K562 (cell line): ENCODE measurements at regions not wholly inside any gene's neighbourhood (a gene's known extent, or its start where the extent isn't known, plus 50 kb on each side); places are given as distances from the start of the nearest gene placed in this dataset.

Experiments
- ATAC-seq: fragments of 200-7000 bp; cut with Tn5 transposase; 3 replicates; pipeline ENCODE4 v1.9.1; 2020; ENCODE audit warnings: moderate library complexity
- BruUV-seq: library from RNA; stranded (reverse); fragments of 400-500 nt; replicated peaks from 2 replicates; lab custom pipeline; 2021; lab: Mats Ljungman, UMichigan
- CTCF ChIA-PET: fragments of 300-600 bp; formaldehyde crosslinking; extraction: SDS; loops from one replicate; lab custom pipeline; 2021; ENCODE audit warnings: low intra/inter-chr PET ratio; lab: Yijun Ruan, JAX
- POLR2A ChIA-PET: fragments of 300-600, 350-650 bp; sonication (Branson Sonifier 250); formaldehyde crosslinking; extraction: SDS; loops from one replicate; lab custom pipeline; 2021; ENCODE audit warnings: antibody characterized with exemption, inconsistent platforms; lab: Yijun Ruan, JAX
- DNase-seq, 4 experiments: peaks; one replicate each; pipeline versions ENCODE4 v3.0.0 to v3.0.0-alpha.2; 2011 to 2018; ENCODE audit warnings: low spot score in 3 of 4, mixed read lengths in 3 of 4; ENCODE audit errors: extremely low read depth in 1 of 4
- FAIRE-seq: peaks from 2 replicates; lab custom pipeline; 2011; peaks lifted over from hg19 to GRCh38; lab: Jason Lieb, UNC
- H2AFZ ChIP-seq: 2 replicates; pipeline ENCODE4 v1.6.0; 2011; ENCODE audit warnings: low read depth, low read length, control low read depth, inconsistent platforms
- H3K27ac ChIP-seq: fragments of 200-600 bp; 3 replicates; pipeline ENCODE4 v1.8.0; 2011; ENCODE audit warnings: low read depth, mild to moderate bottlenecking, control low read depth, inconsistent platforms, low read length, moderate library complexity, mixed read lengths; ENCODE audit errors: extremely low read depth
- H3K27me3 ChIP-seq, 2 experiments: fragments of 300-600 bp in 1 of 2; 2 replicates in 1 of 2; 3 replicates in 1 of 2; pipeline versions ENCODE4 v1.6.0 to v1.8.0; 2011; ENCODE audit warnings: inconsistent platforms in 2 of 2, low read length in 2 of 2, mild to moderate bottlenecking in 1 of 2, mixed read lengths in 1 of 2, moderate library complexity in 1 of 2; ENCODE audit not compliant: control insufficient read depth in 2 of 2, insufficient read depth in 2 of 2
- H3K36me3 ChIP-seq: fragments of 300-600 bp; 3 replicates; pipeline ENCODE4 v1.8.0; 2011; ENCODE audit warnings: mild to moderate bottlenecking, low read length, inconsistent platforms; ENCODE audit not compliant: control insufficient read depth, insufficient read depth
- H3K4me1 ChIP-seq, 2 experiments: fragments of 200-600 bp in 1 of 2; replicated peaks in 1 of 2; 2 replicates in 1 of 2; 3 replicates in 1 of 2; pipeline versions ENCODE4 v1.5.1 to v1.8.0; 2011; ENCODE audit warnings: inconsistent platforms in 2 of 2, low read length in 2 of 2, mild to moderate bottlenecking in 1 of 2, mixed read lengths in 1 of 2, moderate library complexity in 1 of 2; ENCODE audit not compliant: control insufficient read depth in 2 of 2, insufficient read depth in 2 of 2
- H3K4me2 ChIP-seq: 2 replicates; pipeline ENCODE4 v1.6.1; 2011; ENCODE audit warnings: low read length, control low read depth, inconsistent platforms, mixed read lengths; ENCODE audit not compliant: insufficient read depth
- H3K4me3 ChIP-seq: fragments of 200-600 bp; sonication (generic), shearing (Covaris generic); 2 replicates; pipeline ENCODE4 v1.5.1; 2016; ENCODE audit warnings: control low read depth, inconsistent platforms
- H3K79me2 ChIP-seq: fragments of 200-600 bp; 3 replicates; pipeline ENCODE4 v1.8.0; 2011; ENCODE audit warnings: low read length, inconsistent platforms; ENCODE audit not compliant: control insufficient read depth, insufficient read depth
- H3K9ac ChIP-seq, 2 experiments: 2 replicates each; pipeline versions ENCODE4 v1.6.0 to v1.6.1; 2011; ENCODE audit warnings: low read depth in 2 of 2, low read length in 2 of 2, control low read depth in 1 of 2, inconsistent platforms in 1 of 2, mild to moderate bottlenecking in 1 of 2, mixed read lengths in 1 of 2; ENCODE audit not compliant: insufficient read depth in 1 of 2
- H3K9me1 ChIP-seq: one replicate; pipeline ENCODE4 v1.6.0; 2011; ENCODE audit warnings: inconsistent platforms, mild to moderate bottlenecking, low read length, moderate library complexity; ENCODE audit not compliant: control insufficient read depth, insufficient read depth
- H3K9me3 ChIP-seq: replicated peaks from 2 replicates; pipeline ENCODE4 v1.5.1; 2011; ENCODE audit warnings: low read depth, low read length, inconsistent platforms; ENCODE audit not compliant: control insufficient read depth, insufficient read depth
- H4K20me1 ChIP-seq: replicated peaks from 2 replicates; pipeline ENCODE4 v1.6.1; 2011; ENCODE audit warnings: low read length, inconsistent platforms, mixed read lengths; ENCODE audit not compliant: control insufficient read depth, insufficient read depth
- BRD9 ChIP-seq: fragments of 450-650 bp; IDR thresholded peaks from 2 replicates; pipeline ENCODE4 v1.6.1; 2018; ENCODE audit warnings: low read depth; ENCODE audit not compliant: partially characterized antibody
- E2F3 ChIP-seq: fragments of 250-450 bp; sonication (Bioruptor Pico); IDR thresholded peaks from 2 replicates; pipeline ENCODE4 v1.4.0; 2020; ENCODE audit warnings: mild to moderate bottlenecking
- HMGN3 ChIP-seq: IDR thresholded peaks from 2 replicates; pipeline ENCODE4 v1.6.1; 2011; ENCODE audit warnings: borderline replicate concordance, low read depth, mild to moderate bottlenecking, mixed read lengths, low read length; ENCODE audit not compliant: insufficient read length; ENCODE audit errors: extremely low read depth
- RUNX1 ChIP-seq: sonication (generic); IDR thresholded peaks from 2 replicates; pipeline ENCODE4 v1.6.1; 2016; ENCODE audit warnings: antibody characterized with exemption, low read depth
- SMARCA4 ChIP-seq: fragments of 450-650 bp; IDR thresholded peaks from 2 replicates; pipeline ENCODE4 v1.6.1; 2016
- TARDBP ChIP-seq: fragments of 450-650 bp; IDR thresholded peaks from 2 replicates; pipeline ENCODE4 v1.6.1; 2016
- ZNF583 ChIP-seq: fragments of 250-450 bp; sonication (Bioruptor Pico); IDR thresholded peaks from 2 replicates; pipeline ENCODE4 v1.4.0; 2020
- ZSCAN32 ChIP-seq: fragments of 450-650 bp; formaldehyde crosslinking; IDR thresholded peaks from 2 replicates; pipeline ENCODE4 v1.4.0; 2020; ENCODE audit warnings: mild to moderate bottlenecking, moderate library complexity
- WGBS: fragments of 100-300 bp; shearing (Covaris generic); methylation state at CpG from one replicate; pipeline ENCODE4 v1.1.6; 2016; ENCODE audit warnings: low coverage, mixed read lengths; ENCODE audit not compliant: insufficient coverage; ENCODE audit errors: missing lambda C conversion rate; 5-methylcytosine and 5-hydroxymethylcytosine counted together
- in situ Hi-C: fragments of 300-500 bp; cut with MboI; formaldehyde crosslinking; loops from 4 replicates; pipeline ENCODE4 v1.15.0; 2018; ENCODE audit warnings: inconsistent platforms, mixed read lengths
- intact Hi-C: fragments of 100-400 bp; cut with micrococcal nuclease; formaldehyde crosslinking; loops from 2 replicates; pipeline ENCODE4 v1.14.2; 2022

GRCh38 chr15:69712991-69713390 lies 260.4 kb downstream of the RPLP1 start:
- Histone ChIP-seq H3K79me2 (no peaks in the 10 kb centered on the region), H3K27ac (no peak overlapping the region), H3K9me3 (no peaks in the 10 kb centered on the region), H3K36me3 (no peaks in the 10 kb centered on the region), H4K20me1 (no peaks in the 10 kb centered on the region), H3K9me1 (no peaks in the 10 kb centered on the region), H2AFZ (no peak overlapping the region), H3K27me3 (peaks cover 0 to 4% of the 10 kb centered on the region in 2 experiments; a peak in 1 of 5 replicates), H3K4me2 (no peak overlapping the region), H3K9ac (no peak overlapping the region), H3K4me3 (no peak overlapping the region), H3K4me1 (no peaks in the 10 kb centered on the region)
- DNase-seq (no peak), ATAC-seq (no peak), FAIRE-seq (no peak)
- in situ Hi-C loops = no loop called here
- ChIA-PET POLR2A (no interaction called here), CTCF (no interaction called here)
- BruUV-seq = no TSS peak
- TF ChIP-seq RUNX1 (no peak), BRD9 (no peak), ZNF583 (CRISPR knock-in tag) (no peak), HMGN3 (no peak), E2F3 (CRISPR knock-in tag) (no peak), ZSCAN32 (no peak), SMARCA4 (no peak), TARDBP (no peak)
- WGBS = 0% methylated on average over 2 of the region's 2 CpGs
- intact Hi-C loops = no loop called here
